HUES6 (cell line): ENCODE measurements at regions not wholly inside any gene's neighbourhood (a gene's known extent, or its start where the extent isn't known, plus 50 kb on each side); places are given as distances from the start of the nearest gene placed in this dataset.
"Not testable (repeated sequence)": the region's sequence is repeated elsewhere in the genome, so short reads cannot be mapped to it uniquely, and the experiment has no call there.

Experiments used
- H3K27ac ChIP-seq: 2 replicates; pipeline ENCODE4 v1.7.0; 2013; ENCODE audit warnings: low read depth, mild to moderate bottlenecking, low read length, inconsistent platforms
- H3K27me3 ChIP-seq: 2 replicates; pipeline ENCODE4 v1.6.1; 2013; ENCODE audit warnings: low read length; ENCODE audit not compliant: control insufficient read depth, insufficient read depth
- H3K36me3 ChIP-seq: 2 replicates; pipeline ENCODE4 v1.6.1; 2013; ENCODE audit warnings: low read length; ENCODE audit not compliant: control insufficient read depth, insufficient read depth
- H3K4me1 ChIP-seq: 2 replicates; pipeline ENCODE4 v1.6.1; 2013; ENCODE audit warnings: low read length; ENCODE audit not compliant: control insufficient read depth, insufficient read depth
- H3K4me3 ChIP-seq: 2 replicates; pipeline ENCODE4 v1.5.1; 2013; ENCODE audit warnings: low read depth, low read length
- H3K9ac ChIP-seq: one replicate; pipeline ENCODE4 v1.6.1; 2013; ENCODE audit warnings: mild to moderate bottlenecking, low read length
- H3K9me3 ChIP-seq: 2 replicates; pipeline ENCODE4 v1.6.1; 2013; ENCODE audit warnings: low read depth, low read length; ENCODE audit not compliant: control insufficient read depth, insufficient read depth

- H3K4me3 ChIP-seq, H3K36me3 ChIP-seq, H3K9me3 ChIP-seq, H3K9ac ChIP-seq, H3K27ac ChIP-seq, H3K27me3 ChIP-seq, H3K4me1 ChIP-seq: not testable (repeated sequence)
These were observed 537.9 kb downstream of the TUBA3C start for GRCh38 chr13:18643644-18644172.

- H3K9me3 ChIP-seq, H3K27me3 ChIP-seq, H3K36me3 ChIP-seq, H3K9ac ChIP-seq, H3K4me1 ChIP-seq, H3K4me3 ChIP-seq, H3K27ac ChIP-seq: not testable (repeated sequence)
These were observed 552.7 kb downstream of the TUBA3C start for GRCh38 chr13:18628928-18629327.

GRCh38 chr13:18628428-18628827 lies 553.2 kb downstream of the TUBA3C start:
- no peak overlapping the region for H3K9ac ChIP-seq

GRCh38 chr13:18624061-18624460 lies 557.6 kb downstream of the TUBA3C start:
- not testable (repeated sequence) for H3K27ac ChIP-seq, H3K27me3 ChIP-seq, H3K4me3 ChIP-seq, H3K36me3 ChIP-seq, H3K9me3 ChIP-seq, H3K9ac ChIP-seq, H3K4me1 ChIP-seq

More at GRCh38 chr13:18628428-18628827, 553.2 kb downstream of the TUBA3C start:
- Histone ChIP-seq H3K36me3 (no peaks in the 10 kb centered on the region), H3K4me3 (no peak overlapping the region), H3K27ac (no peak overlapping the region), H3K9me3 (peaks cover 7% of the 10 kb centered on the region), H3K27me3 (no peaks in the 10 kb centered on the region), H3K4me1 (no peaks in the 10 kb centered on the region)

- H3K4me3 ChIP-seq, H3K9ac ChIP-seq, H3K27ac ChIP-seq, H3K4me1 ChIP-seq, H3K36me3 ChIP-seq, H3K27me3 ChIP-seq, H3K9me3 ChIP-seq: not testable (repeated sequence)
These were observed 563.2 kb downstream of the TUBA3C start for GRCh38 chr13:18618442-18618841.

- not testable (repeated sequence) for H3K9ac ChIP-seq, H3K4me3 ChIP-seq, H3K36me3 ChIP-seq, H3K27ac ChIP-seq, H3K9me3 ChIP-seq, H3K27me3 ChIP-seq, H3K4me1 ChIP-seq
These were observed 571.1 kb downstream of the TUBA3C start for GRCh38 chr13:18610476-18610875.

- not testable (repeated sequence) for H3K9me3 ChIP-seq, H3K4me1 ChIP-seq, H3K36me3 ChIP-seq, H3K9ac ChIP-seq, H3K4me3 ChIP-seq, H3K27ac ChIP-seq, H3K27me3 ChIP-seq
These were observed 572.3 kb downstream of the TUBA3C start for GRCh38 chr13:18609371-18609770.

GRCh38 chr13:18608851-18609250 lies 572.8 kb downstream of the TUBA3C start:
- not testable (repeated sequence) for H3K27ac ChIP-seq, H3K4me1 ChIP-seq, H3K36me3 ChIP-seq, H3K27me3 ChIP-seq, H3K4me3 ChIP-seq, H3K9me3 ChIP-seq, H3K9ac ChIP-seq

- not testable (repeated sequence) for H3K4me1 ChIP-seq, H3K27me3 ChIP-seq, H3K9ac ChIP-seq, H3K36me3 ChIP-seq, H3K27ac ChIP-seq, H3K4me3 ChIP-seq
- H3K9me3 ChIP-seq, result peaks cover 15% of the 10 kb centered on the region; the same call in 1 of the 2 replicates
These were observed 581.3 kb downstream of the TUBA3C start for GRCh38 chr13:18600366-18600765.

- not testable (repeated sequence) for H3K4me3 ChIP-seq, H3K4me1 ChIP-seq, H3K27ac ChIP-seq, H3K36me3 ChIP-seq, H3K27me3 ChIP-seq, H3K9ac ChIP-seq
- peaks cover 15% of the 10 kb centered on the region; the same call in 1 of the 2 replicates for H3K9me3 ChIP-seq
These were observed 581.8 kb downstream of the TUBA3C start for GRCh38 chr13:18599791-18600211.

GRCh38 chr13:18598543-18598942 lies 583.1 kb downstream of the TUBA3C start:
- H3K9me3 ChIP-seq, result peaks cover 20% of the 10 kb centered on the region
- H3K4me1 ChIP-seq, H3K36me3 ChIP-seq, H3K9ac ChIP-seq, H3K27ac ChIP-seq, H3K27me3 ChIP-seq, H3K4me3 ChIP-seq: not testable (repeated sequence)

- H3K9me3 ChIP-seq, result peaks cover 20% of the 10 kb centered on the region
- H3K27me3 ChIP-seq, H3K4me1 ChIP-seq, H3K36me3 ChIP-seq, H3K9ac ChIP-seq, H3K27ac ChIP-seq, H3K4me3 ChIP-seq: not testable (repeated sequence)
These were observed 583.7 kb downstream of the TUBA3C start for GRCh38 chr13:18597940-18598339.
